HPDE6-E6E7 (cell line): ENCODE measurements at regions not wholly inside any gene's neighbourhood (a gene's known extent, or its start where the extent isn't known, plus 50 kb on each side); places are given as distances from the start of the nearest gene placed in this dataset.
"Not testable (repeated sequence)": the region's sequence is repeated elsewhere in the genome, so short reads cannot be mapped to it uniquely, and the experiment has no call there.

Experiments
- DNase-seq: peaks from one replicate; pipeline ENCODE4 v3.0.0; 2011; ENCODE audit warnings: missing footprints; ENCODE audit errors: extremely low spot score

- DNase-seq = not testable (repeated sequence)
Observed at GRCh38 chrX:95973456-95974095, 711.1 kb upstream of the DIAPH2 start.

GRCh38 chrX:95974096-95974470 lies 710.6 kb upstream of the DIAPH2 start:
- DNase-seq = no peak

- DNase-seq = no peak
Observed at GRCh38 chrX:95974890-95975289, 709.8 kb upstream of the DIAPH2 start.

GRCh38 chrX:95995583-95995982 lies 689.1 kb upstream of the DIAPH2 start:
- no peak for DNase-seq

GRCh38 chrX:95996294-95996693 lies 688.3 kb upstream of the DIAPH2 start:
- no peak for DNase-seq

- DNase-seq = no peak
Observed at GRCh38 chrX:96002431-96002830, 682.2 kb upstream of the DIAPH2 start.

- peak; percentile 4 for DNase-seq
Observed at GRCh38 chrX:96004386-96004785, 680.3 kb upstream of the DIAPH2 start.

GRCh38 chrX:96006281-96006680 lies 678.4 kb upstream of the DIAPH2 start:
- DNase-seq = no peak

- no peak for DNase-seq
Observed at GRCh38 chrX:96027407-96027806, 657.2 kb upstream of the DIAPH2 start.

GRCh38 chrX:96052078-96052477 lies 632.6 kb upstream of the DIAPH2 start:
- DNase-seq = no peak

- no peak for DNase-seq
Observed at GRCh38 chrX:96081891-96082290, 602.8 kb upstream of the DIAPH2 start.

GRCh38 chrX:96094616-96095015 lies 590.0 kb upstream of the DIAPH2 start:
- no peak for DNase-seq

GRCh38 chrX:96098471-96098870 lies 586.2 kb upstream of the DIAPH2 start:
- DNase-seq = no peak

- DNase-seq = no peak
Observed at GRCh38 chrX:96102997-96103396, 581.6 kb upstream of the DIAPH2 start.

GRCh38 chrX:96112689-96113088 lies 572.0 kb upstream of the DIAPH2 start:
- DNase-seq = no peak

- no peak for DNase-seq
Observed at GRCh38 chrX:96126182-96126581, 558.5 kb upstream of the DIAPH2 start.

GRCh38 chrX:96128058-96128457 lies 556.6 kb upstream of the DIAPH2 start:
- not testable (repeated sequence) for DNase-seq

- DNase-seq = no peak
Observed at GRCh38 chrX:96140796-96141195, 543.8 kb upstream of the DIAPH2 start.

GRCh38 chrX:96147681-96148080 lies 537.0 kb upstream of the DIAPH2 start:
- DNase-seq = no peak

GRCh38 chrX:96170626-96171025 lies 514.0 kb upstream of the DIAPH2 start:
- DNase-seq = no peak

- DNase-seq = no peak
Observed at GRCh38 chrX:96176921-96177320, 507.7 kb upstream of the DIAPH2 start.

GRCh38 chrX:96181605-96182004 lies 503.0 kb upstream of the DIAPH2 start:
- DNase-seq = no peak

- DNase-seq = no peak
Observed at GRCh38 chrX:96182366-96182765, 502.3 kb upstream of the DIAPH2 start.

GRCh38 chrX:96183391-96183790 lies 501.3 kb upstream of the DIAPH2 start:
- DNase-seq = no peak
